GM19239 (cell line): ENCODE measurements at regions not wholly inside any gene's neighbourhood (a gene's known extent, or its start where the extent isn't known, plus 50 kb on each side); places are given as distances from the start of the nearest gene placed in this dataset.
"Not testable (repeated sequence)": the region's sequence is repeated elsewhere in the genome, so short reads cannot be mapped to it uniquely, and the experiment has no call there.

Experiments
- DNase-seq: peaks from one replicate; pipeline ENCODE4 v3.0.0; 2011; ENCODE audit warnings: low spot score; ENCODE audit not compliant: insufficient read length
- FAIRE-seq: peaks from 2 replicates; lab custom pipeline; 2011; peaks lifted over from hg19 to GRCh38; lab: Jason Lieb, UNC

DNA sequence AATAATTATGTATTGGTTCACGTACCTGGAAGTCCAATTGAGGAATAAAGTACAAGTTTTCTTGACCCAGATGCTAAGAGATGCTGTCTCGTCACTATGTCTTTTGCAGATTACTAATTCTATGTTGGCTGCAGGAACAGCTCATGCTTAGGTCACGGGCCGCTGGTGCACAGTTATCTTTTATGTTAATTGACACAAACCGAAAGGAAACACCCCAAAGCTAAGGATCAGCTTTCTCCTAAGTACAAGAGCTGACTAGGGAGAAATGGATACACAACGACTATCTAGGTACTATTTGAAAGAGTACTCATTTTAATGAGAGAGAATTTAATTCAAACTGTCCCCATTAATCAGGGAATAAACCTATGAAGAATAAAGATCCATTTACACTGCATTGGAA, 217.7 kb upstream of the SLC35G4 start:
- no peak for FAIRE-seq
- no peak for DNase-seq

DNA sequence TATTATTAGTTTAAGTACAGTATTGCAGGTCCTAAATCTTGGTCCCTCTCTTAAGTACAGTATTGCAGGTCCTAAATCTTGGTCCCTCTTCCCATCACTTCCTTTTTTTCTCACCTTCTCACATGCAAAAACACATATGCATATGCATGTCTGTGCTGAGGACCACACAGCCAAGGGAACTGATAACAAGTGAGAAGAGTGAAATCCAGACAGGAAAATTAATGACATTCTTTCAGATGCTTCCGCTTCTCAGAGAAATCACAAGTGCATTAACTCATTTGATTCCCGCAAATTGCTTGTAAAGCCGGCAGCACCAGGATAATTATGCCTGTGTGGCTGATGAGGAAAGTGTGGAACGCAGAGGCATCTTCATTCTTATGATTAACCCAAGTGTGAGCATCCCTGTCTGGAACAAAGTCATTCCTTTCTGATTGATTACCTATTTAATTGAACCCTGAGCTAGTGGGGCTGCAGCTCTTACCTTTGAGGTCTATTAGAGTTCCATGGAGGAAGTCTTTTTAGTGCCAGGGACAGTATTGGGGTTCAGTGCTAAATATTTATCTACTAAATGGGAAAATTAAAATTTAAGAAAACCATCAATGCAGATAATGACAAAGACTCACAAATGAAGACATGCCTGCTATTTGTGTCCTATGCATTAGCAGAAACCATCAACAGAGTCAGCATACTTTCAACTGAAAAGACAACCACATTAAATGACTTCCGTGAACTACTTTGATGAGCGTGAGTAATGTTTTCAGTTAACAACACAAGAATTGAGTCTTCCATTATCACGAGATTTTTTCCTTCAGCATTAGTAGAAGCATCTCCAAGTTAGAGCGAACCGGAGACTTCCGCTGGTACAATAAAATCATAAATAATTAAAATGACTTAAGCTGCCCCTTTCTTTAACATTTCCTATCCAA, 220.4 kb upstream of the SLC35G4 start:
- FAIRE-seq (no peak), DNase-seq (no peak)

DNA sequence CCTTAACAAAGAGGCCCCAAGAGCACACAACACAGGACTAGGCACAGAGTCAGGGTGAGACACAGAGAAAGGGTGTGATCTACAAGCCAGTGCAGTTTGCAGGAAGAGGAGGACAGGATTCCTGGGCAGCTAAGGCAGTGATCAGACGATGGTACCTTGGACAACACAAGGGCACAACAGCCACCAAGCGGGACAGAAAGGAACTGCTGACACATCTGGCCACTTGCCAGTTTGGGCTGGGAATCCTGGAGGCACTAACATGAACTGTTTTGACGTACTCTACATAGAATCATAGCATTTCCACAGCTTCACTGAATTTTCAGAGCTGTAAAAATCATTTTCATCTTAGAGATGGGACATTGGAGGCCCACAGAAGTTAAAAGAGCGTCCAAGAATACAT, 221.5 kb upstream of the SLC35G4 start:
- FAIRE-seq (no peak), DNase-seq (peak; percentile 16)

DNA sequence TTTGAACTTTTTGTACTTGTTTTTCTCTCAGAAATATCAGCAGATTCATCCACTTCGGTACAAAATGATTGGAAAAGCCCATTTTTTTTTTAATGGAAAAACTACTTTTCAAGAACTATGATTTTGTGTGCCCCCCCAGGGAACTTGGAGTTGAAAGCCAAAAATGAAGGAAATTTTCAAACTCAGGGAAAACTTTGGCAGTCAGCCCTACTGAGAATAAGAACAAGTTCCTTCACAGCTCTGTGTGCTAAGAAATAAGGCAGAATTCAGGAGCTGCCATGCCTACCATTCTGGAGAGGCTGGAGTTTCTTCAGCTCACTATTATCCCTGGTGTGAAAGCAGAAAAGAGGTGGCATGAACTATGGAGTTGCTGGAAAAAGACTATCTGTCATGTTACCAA, 226.0 kb upstream of the SLC35G4 start:
- no peak for DNase-seq
- FAIRE-seq: no peak

DNA sequence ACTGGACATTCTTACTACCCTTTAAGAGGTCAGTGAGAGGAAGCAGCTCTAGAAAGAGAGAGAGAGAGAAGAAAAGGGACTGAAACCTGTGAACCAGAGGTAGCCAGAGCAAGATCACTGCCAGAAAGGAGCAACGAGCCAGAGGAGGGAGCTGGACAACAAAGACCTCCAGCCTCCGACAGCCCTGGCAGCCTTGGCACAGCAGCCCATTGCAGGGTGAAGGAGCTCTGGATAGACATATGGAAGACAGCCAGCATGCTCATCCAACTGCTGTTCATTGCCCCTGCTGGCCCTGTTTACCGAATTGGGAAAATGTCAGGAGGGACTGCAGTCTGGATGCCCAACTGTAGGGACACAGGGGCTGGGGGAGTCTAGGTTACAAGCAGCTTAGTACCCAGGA, 228.4 kb upstream of the SLC35G4 start:
- FAIRE-seq (no peak), DNase-seq (no peak)

DNA sequence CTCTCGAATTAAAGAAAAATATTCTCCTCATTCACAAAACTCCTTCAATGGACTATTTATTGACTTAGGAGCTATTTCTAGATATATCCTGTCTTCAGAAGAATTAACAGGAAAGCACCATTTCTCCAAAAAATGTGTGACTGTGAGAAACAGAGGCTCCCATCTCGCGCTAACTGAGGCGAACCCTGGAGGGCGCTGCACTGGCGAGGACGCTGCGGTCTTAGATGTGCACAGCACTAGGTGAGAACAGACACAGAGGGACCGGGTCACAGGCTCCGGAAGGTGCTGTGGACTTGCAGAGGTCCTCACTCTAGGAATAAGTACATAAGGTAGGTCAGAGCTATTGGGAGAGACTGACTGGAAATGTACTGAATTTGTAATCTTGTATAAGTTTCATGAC, 229.7 kb upstream of the SLC35G4 start:
- no peak for DNase-seq
- no peak for FAIRE-seq

DNA sequence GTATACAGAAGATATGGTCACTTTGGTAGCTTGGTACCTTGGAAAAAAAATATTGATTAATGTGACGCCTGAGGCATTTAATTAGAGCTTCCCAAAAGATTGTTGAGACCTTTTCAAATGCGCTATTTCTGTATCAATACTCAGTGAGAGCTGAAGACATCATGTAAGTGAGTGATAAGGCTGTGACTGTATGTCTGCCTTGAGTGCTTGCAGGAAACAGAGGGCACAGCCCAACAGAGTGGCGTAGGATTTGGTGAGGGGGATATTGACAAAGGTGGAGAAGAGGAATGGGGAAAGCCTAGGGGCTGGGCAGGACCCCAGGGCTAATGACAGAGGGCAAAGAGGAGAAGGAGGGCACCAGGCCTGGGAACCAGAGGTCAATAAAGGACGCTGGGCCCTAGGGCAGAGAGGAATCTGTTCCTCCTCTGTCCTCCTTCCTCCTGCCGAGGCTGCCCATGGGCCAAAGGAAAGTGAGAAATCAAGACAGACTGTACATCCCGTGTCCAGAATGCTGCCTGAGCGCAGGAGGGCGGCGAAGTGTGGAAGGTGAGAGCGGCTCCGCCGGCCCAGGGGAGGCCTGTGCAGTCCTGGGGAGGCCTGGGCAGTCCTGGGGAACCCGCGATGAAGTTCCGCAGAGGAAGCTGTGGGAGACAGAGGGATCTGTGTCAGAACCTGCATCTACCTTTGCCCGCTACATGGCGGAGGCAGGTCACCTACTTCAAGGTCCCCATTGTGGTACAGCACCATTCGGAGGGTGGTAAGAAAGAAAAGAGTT, 228.6 kb upstream of the PIEZO2 start:
- FAIRE-seq: no peak
- DNase-seq: no peak

DNA sequence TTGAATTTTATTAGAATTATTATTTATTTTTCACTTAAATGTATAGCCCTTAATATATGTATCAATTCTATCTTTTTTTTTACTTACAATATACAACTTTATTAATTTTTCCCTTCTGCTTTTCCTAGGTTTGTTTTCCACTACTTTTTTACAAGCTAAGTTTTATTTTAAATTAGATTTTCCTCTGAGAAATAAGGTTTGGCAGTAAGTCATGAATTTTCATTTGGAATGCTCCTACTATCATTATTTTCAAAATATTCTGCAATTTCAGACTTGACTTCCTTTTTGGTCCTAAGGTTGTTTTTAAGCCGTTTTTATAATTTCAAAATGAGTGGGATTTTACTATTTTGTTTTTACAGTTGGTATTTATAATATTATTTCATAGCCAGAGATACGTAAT, 222.8 kb upstream of the PIEZO2 start:
- DNase-seq (no peak), FAIRE-seq (no peak)

DNA sequence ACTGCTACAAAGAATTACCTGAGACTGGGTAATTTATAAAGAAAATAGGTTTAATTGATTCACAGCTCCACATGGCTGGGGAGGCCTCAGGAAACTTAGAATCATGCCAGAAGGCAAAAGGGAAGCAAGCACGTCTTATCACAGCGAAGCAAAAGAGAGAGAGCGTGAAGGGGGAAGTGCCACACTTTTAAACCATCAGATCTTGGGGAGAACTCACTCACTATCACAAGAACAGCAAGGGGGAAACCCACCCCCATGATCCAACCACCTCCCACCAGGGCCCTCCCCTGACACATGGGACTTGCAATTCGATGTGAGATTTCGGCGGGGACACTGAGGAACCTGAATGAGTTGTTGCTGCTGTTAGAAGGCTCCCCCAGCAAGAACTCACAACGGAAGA, 220.2 kb upstream of the PIEZO2 start:
- no peak for DNase-seq
- FAIRE-seq: no peak

DNA sequence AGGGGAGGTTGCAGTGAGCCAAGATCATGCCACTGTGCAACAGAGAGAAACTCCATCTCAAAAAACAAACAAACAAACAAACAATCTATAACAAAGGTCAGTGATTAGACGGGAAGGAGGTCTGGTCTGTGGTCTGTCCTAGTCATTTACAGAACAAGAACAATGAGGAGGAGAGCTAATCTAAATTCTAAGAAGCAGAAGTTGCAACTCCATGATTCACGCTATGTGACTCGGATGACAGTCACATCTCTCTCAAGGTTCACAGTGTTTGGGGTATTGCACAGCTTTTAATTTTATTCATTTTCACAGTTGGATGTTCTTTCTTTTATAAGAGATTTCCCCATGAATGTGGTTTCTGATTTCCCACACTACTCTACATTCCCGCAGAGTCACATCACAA, 218.7 kb upstream of the PIEZO2 start:
- DNase-seq (no peak), FAIRE-seq (no peak)

DNA sequence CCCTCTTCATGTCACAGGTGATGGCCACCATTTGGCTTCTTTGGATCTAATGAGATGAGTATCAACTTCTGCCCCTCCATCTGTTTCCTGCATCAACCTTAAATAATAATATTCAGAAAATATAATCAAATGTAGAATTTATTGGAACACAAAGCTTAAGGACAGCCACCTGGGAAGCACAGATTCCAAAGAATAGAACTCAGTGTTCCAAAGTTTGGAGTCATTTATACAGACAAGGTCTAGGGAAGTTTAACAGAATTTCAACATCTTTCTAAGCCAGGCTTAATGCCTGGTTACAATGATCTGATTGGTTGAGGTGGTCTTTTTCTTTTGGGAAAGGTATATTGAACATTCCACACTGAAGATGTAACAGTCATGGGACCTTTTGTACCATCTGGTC, 218.0 kb upstream of the PIEZO2 start:
- DNase-seq (no peak), FAIRE-seq (no peak)

DNA sequence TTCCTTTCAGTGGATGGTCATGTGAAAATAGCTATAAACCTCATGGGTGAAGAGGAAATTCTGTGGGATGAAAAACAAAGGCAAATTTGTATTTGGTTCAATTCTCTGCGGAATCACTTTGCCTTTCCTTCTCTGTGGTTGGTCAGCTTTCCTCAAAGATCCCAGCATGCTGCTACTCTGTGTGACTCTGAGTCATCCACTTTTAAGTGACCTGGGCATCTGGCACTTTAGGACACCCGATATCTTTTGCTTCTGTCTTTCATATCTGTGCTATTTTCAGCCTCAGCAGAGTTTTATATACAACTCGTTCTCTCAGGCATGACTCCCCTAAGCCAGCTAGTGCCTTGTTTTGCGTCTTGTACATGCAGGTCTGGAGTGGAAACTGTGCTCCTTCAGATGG, 217.0 kb upstream of the PIEZO2 start:
- FAIRE-seq (no peak), DNase-seq (no peak)

DNA sequence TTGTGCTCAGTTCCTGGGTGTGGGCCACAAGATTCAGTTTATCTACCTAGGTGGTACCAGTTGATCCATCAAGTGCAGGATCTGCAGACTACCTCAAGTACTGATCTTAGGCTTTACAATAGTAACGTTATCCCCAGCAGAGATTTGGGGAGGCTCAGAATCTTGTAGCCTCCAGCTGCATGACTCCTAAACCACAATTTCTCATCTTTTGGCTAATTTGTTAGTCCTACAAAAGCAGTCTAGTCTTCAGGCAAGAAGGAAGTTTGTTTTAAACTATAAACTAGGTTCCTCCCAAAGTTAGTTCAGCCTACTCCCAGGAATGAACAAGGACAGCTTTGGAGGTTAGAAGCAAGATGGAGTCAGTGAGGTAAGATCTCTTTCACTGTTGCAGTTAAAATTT, 213.5 kb upstream of the PIEZO2 start:
- FAIRE-seq: no peak
- DNase-seq: no peak

DNA sequence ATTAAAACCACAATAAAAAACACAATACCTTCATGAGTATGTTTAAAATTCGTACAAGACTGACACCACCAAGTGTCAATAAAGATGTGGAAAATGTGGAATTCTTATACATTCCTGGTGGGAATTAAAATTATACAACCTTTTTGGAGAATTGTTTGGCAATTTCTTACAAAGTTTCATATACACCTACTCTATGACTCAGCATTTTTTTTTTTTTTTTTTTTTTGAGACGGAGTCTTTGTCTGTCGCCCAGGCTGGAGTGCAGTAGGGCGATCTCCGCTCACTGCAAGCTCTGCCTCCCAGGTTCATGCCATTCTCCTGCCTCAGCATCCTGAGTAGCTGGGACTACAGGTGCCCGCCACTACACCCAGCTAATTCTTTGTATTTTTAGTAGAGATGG, 212.5 kb upstream of the PIEZO2 start:
- not testable (repeated sequence) for DNase-seq, FAIRE-seq

DNA sequence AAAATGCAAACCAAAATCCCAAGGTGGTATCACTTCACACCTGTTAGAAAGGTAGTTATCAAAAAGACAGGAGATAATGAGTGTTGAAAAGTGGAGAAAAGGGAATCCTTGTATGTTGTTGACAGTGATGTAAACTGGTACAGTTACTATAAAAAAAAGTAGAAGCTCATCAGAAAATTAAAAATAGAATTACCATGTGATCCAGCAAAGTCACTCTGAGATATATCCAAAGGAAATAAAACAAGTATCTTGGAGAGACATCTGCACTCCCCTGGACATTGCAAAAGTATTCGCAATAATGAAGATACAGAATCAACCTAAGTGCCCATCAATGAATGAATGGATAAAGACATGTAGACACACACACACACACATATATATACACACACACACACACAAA, 208.3 kb upstream of the PIEZO2 start:
- FAIRE-seq (no peak), DNase-seq (no peak)

DNA sequence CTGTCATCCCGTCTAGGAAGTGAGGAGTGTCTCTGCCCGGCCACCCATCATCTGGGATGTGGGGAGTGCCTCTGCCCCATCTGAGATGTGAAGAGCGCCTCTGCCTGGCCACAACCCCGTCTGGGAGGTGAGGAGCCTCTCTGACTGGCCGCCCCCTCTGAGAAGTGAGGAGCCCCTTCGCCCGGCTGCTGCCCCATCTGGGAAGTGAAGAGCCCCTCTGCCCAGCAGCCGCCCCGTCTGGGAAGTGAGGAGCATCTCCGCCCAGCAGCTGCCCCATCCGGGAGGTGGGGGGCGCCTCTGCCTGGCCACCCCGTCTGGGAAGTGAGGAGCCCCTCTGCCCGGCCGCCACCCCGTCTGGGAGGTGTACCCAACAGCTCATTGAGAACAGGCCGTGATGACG, 195.2 kb upstream of the PIEZO2 start:
- DNase-seq, FAIRE-seq: not testable (repeated sequence)

DNA sequence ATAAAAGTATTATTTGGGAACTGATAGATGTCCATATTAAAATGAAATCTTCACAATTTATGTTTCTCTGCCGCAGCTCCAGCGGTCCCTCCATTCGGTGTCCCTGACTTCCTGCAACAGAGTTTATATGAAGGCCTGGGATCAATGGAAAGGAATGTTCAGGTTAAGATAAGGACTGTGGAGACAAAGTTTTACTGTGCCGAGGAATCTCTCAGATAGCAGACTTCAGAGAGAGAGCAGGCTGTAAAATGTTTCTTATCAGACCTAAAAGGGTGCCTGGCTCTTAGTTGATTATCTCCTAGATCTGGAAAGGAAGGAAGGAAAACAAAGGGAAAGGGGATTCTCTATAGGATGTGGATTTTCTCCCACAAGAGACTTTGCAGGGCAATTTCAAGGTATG, 193.7 kb upstream of the PIEZO2 start:
- FAIRE-seq: no peak
- no peak for DNase-seq

DNA sequence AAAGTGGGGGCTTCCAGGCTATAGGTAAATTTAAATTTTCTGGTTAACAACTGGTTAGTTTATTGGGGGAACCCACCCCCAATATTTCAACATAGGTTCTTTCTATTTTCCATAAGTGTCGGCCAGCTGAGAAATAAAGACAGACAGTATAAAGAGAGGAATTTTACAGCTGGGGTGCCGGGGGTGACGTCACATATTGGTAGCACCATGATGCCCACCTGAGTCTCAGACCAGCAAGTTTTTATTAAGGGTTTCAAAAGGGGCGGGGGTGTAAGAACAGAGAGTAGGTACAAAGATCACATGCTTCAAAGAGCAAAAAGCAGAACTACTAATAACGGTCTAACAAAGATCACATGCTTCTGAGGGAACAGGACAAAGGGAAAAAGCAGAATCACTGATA, 192.7 kb upstream of the PIEZO2 start:
- FAIRE-seq, DNase-seq: not testable (repeated sequence)

DNA sequence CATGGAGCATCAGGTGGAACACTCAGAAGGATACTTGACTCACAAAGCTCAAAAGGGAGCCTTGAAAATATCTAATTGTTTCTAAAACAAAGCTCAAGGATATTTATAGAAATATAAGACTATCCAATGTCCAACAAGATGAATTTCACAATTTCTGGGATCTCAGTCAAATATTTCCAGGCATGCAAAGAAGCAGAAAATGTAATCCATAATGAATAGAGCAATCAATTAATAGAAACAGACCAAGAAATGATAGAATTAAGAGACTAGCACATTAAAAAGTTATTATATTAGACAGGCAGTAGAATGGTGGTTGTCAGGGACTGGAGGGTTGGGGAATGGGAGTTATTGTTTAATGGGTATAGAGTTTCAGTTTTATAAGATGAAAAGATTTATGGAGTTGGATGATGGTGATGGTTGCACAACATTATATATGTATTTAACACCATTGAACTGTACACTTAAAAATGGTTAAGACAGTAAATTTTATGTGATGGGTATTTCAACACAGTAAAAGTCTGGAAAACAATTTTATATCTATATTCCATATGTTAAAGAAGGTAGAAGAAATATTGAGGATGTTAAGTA, 189.9 kb upstream of the PIEZO2 start:
- FAIRE-seq (no peak), DNase-seq (no peak)

DNA sequence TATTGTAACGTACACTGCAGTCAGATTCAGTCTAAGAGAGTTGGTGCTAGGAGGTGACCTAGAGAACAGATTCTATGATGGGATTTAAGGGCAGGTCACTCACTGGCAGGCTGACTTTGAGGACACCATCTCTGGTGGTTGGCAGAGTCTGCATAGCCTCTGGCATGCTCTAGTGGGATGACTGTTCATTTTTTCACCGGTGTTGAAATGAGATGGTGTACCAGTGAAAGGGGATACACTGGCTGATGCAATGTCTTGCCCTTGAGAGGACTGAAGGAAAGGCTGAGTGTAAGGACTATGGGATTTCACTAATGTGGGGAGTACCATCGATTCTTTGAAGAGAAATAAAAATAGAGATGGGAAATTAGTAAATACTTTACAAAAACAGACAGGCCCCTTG, 186.9 kb upstream of the PIEZO2 start:
- DNase-seq: no peak
- no peak for FAIRE-seq

DNA sequence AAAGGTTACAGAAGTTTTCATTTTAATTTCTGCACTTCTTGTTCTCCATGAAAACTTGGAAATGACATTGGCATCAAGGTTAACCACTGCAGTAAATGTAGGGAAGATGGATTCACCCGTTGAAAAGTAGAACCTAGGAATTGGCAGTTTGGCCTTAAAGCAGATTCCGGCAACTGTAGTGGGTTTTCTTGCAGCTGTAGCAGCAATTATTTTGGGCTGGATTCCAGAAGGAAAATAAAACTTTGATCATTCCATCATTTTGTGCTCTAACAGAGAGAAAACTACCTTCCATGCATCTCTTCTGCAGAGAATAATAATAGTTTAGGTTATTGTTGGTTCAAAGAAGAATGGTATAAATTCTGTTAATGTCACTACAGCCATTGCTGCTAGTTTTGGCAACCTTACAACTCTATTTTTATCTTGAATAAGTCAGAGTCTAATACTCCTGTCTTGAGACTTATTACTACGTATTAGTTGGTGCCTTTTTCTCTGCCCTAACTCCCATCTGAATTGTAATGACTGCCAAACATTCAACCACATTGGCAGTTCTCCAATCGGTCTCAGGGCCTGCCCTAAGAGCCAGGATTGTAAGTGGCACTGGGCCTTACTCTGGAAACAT, 178.1 kb upstream of the PIEZO2 start:
- FAIRE-seq (no peak), DNase-seq (no peak)
